CD4-positive, CD25-positive, alpha-beta regulatory T cell (primary cell): ENCODE measurements at regions not wholly inside any gene's neighbourhood (a gene's known extent, or its start where the extent isn't known, plus 50 kb on each side); places are given as distances from the start of the nearest gene placed in this dataset.

Experiments used
- ATAC-seq, 2 donors: fragments of 150-1000 bp; cut with Tn5 transposase; one replicate each; pipeline ENCODE4 v1.10.0; 2021; ENCODE audit warnings: low read depth in 2 of 2, moderate number of reproducible peaks in 2 of 2, moderate library complexity in 1 of 2
- DNase-seq, 3 donors: peaks; one replicate each; pipeline versions ENCODE4 v3.0.0 to v3.0.0-alpha.2; 2012 to 2022; ENCODE audit warnings: mixed read lengths in 1 of 3
- H3K27ac ChIP-seq: one replicate; pipeline ENCODE4 v1.7.0; 2013; ENCODE audit warnings: mild to moderate bottlenecking, low read length; ENCODE audit not compliant: insufficient read depth, poor library complexity, severe bottlenecking
- H3K27me3 ChIP-seq: one replicate; pipeline ENCODE4 v1.7.0; 2013; ENCODE audit warnings: low read length; ENCODE audit not compliant: control insufficient read depth, insufficient read depth
- H3K36me3 ChIP-seq: one replicate; pipeline ENCODE4 v1.7.0; 2013; ENCODE audit warnings: mild to moderate bottlenecking, low read length, moderate library complexity; ENCODE audit not compliant: control insufficient read depth, insufficient read depth
- H3K4me1 ChIP-seq: 2 replicates; pipeline ENCODE4 v1.7.0; 2013; ENCODE audit warnings: mild to moderate bottlenecking, low read length; ENCODE audit not compliant: insufficient read depth, control insufficient read depth, poor library complexity, severe bottlenecking
- H3K4me3 ChIP-seq: one replicate; pipeline ENCODE4 v1.7.0; 2013; ENCODE audit warnings: low read depth, mild to moderate bottlenecking, low read length, moderate library complexity
- H3K9me3 ChIP-seq, 2 experiments: 1 replicate in 1 of 2; 2 replicates in 1 of 2; pipeline ENCODE4 v1.7.0; 2013; ENCODE audit warnings: low read length in 2 of 2, mild to moderate bottlenecking in 1 of 2, moderate library complexity in 1 of 2; ENCODE audit not compliant: control insufficient read depth in 2 of 2
- H3K27ac Mint-ChIP-seq, 3 donors: one replicate each; pipeline ENCODE4 v1.8.0; 2020 to 2022; ENCODE audit warnings: mild to moderate bottlenecking in 3 of 3, mixed read lengths in 3 of 3, moderate library complexity in 2 of 3
- H3K27me3 Mint-ChIP-seq: one replicate; pipeline ENCODE4 v1.8.0; 2022; ENCODE audit warnings: mild to moderate bottlenecking, mixed read lengths
- H3K36me3 Mint-ChIP-seq: one replicate; pipeline ENCODE4 v1.8.0; 2020; ENCODE audit warnings: mixed read lengths
- H3K4me1 Mint-ChIP-seq, 4 donors: one replicate each; pipeline ENCODE4 v1.8.0; 2020 to 2022; ENCODE audit warnings: mixed read lengths in 4 of 4, mild to moderate bottlenecking in 1 of 4
- H3K4me3 Mint-ChIP-seq, 4 donors: one replicate each; pipeline ENCODE4 v1.8.0; 2020 to 2022; ENCODE audit warnings: mild to moderate bottlenecking in 4 of 4, mixed read lengths in 4 of 4, moderate library complexity in 3 of 4
- H3K9me3 Mint-ChIP-seq, 7 donors: one replicate each; pipeline ENCODE4 v1.8.0; 2020 to 2022; ENCODE audit warnings: mixed read lengths in 7 of 7, mild to moderate bottlenecking in 3 of 7, moderate library complexity in 2 of 7

- Histone ChIP-seq H3K4me1 (no peaks in the 10 kb centered on the region), H3K9me3 (no peaks in the 10 kb centered on the region), H3K36me3 (no peaks in the 10 kb centered on the region), H3K27me3 (no peaks in the 10 kb centered on the region), H3K4me3 (no peak overlapping the region), H3K27ac (no peak overlapping the region)
- Mint-ChIP-seq H3K27ac (no peak overlapping the region), H3K27me3 (no peaks in the 10 kb centered on the region), H3K36me3 (no peaks in the 10 kb centered on the region), H3K9me3 (peaks cover 0 to 3% (median 0%) of the 10 kb centered on the region in 7 donors), H3K4me3 (no peak overlapping the region), H3K4me1 (no peaks in the 10 kb centered on the region)
- ATAC-seq = no peak
- DNase-seq = no peak
Measured at GRCh38 chr2:120832296-120833070, 96.8 kb downstream of the GLI2 start.

- Histone ChIP-seq H3K4me3 (no peak overlapping the region), H3K27ac (no peak overlapping the region), H3K27me3 (no peaks in the 10 kb centered on the region), H3K36me3 (no peaks in the 10 kb centered on the region), H3K4me1 (no peaks in the 10 kb centered on the region), H3K9me3 (no peaks in the 10 kb centered on the region)
- no peak for DNase-seq
- H3K36me3 Mint-ChIP-seq = no peaks in the 10 kb centered on the region
- H3K27ac Mint-ChIP-seq = no peak overlapping the region
- no peak overlapping the region for H3K4me3 Mint-ChIP-seq
- no peak for ATAC-seq
- H3K27me3 Mint-ChIP-seq = no peaks in the 10 kb centered on the region
- no peaks in the 10 kb centered on the region for H3K4me1 Mint-ChIP-seq
- peaks cover 0 to 3% (median 0%) of the 10 kb centered on the region in 7 donors for H3K9me3 Mint-ChIP-seq
Measured at GRCh38 chr2:120833127-120833675, 97.5 kb downstream of the GLI2 start.

- H3K27me3 Mint-ChIP-seq = no peaks in the 10 kb centered on the region
- no peaks in the 10 kb centered on the region for H3K4me1 Mint-ChIP-seq
- no peak overlapping the region for H3K4me3 Mint-ChIP-seq
- Histone ChIP-seq H3K27ac (no peak overlapping the region), H3K4me1 (no peaks in the 10 kb centered on the region), H3K4me3 (no peak overlapping the region), H3K27me3 (peaks cover 3% of the 10 kb centered on the region), H3K9me3 (no peaks in the 10 kb centered on the region), H3K36me3 (no peaks in the 10 kb centered on the region)
- peaks cover 0 to 3% (median 0%) of the 10 kb centered on the region in 7 donors for H3K9me3 Mint-ChIP-seq
- no peak overlapping the region for H3K27ac Mint-ChIP-seq
- DNase-seq = no peak
- ATAC-seq = no peak
- H3K36me3 Mint-ChIP-seq = no peaks in the 10 kb centered on the region
Measured at GRCh38 chr2:120834206-120834605, 98.5 kb downstream of the GLI2 start.

- Histone ChIP-seq H3K4me1 (no peaks in the 10 kb centered on the region), H3K9me3 (no peaks in the 10 kb centered on the region), H3K27me3 (peaks cover 3% of the 10 kb centered on the region), H3K27ac (no peak overlapping the region), H3K4me3 (no peak overlapping the region), H3K36me3 (no peaks in the 10 kb centered on the region)
- H3K36me3 Mint-ChIP-seq = no peaks in the 10 kb centered on the region
- ATAC-seq (no peak), DNase-seq (no peak)
- H3K9me3 Mint-ChIP-seq = peaks cover 0 to 3% (median 0%) of the 10 kb centered on the region in 7 donors
- no peaks in the 10 kb centered on the region for H3K27me3 Mint-ChIP-seq
- no peak overlapping the region for H3K4me3 Mint-ChIP-seq
- no peaks in the 10 kb centered on the region for H3K4me1 Mint-ChIP-seq
- no peak overlapping the region for H3K27ac Mint-ChIP-seq
Measured at GRCh38 chr2:120836281-120836680, 100.6 kb downstream of the GLI2 start.

GRCh38 chr2:120840795-120841487, 105.3 kb downstream of the GLI2 start:
- Mint-ChIP-seq H3K27me3 (peaks cover 4% of the 10 kb centered on the region), H3K4me1 (no peaks in the 10 kb centered on the region), H3K9me3 (peaks cover 0 to 3% (median 0%) of the 10 kb centered on the region in 7 donors), H3K36me3 (no peaks in the 10 kb centered on the region), H3K4me3 (no peak overlapping the region), H3K27ac (no peak overlapping the region)
- Histone ChIP-seq H3K9me3 (no peaks in the 10 kb centered on the region), H3K27me3 (peaks cover 3% of the 10 kb centered on the region), H3K36me3 (no peaks in the 10 kb centered on the region), H3K4me1 (no peaks in the 10 kb centered on the region), H3K27ac (no peak overlapping the region), H3K4me3 (no peak overlapping the region)
- DNase-seq = no peak
- no peak for ATAC-seq

- Histone ChIP-seq H3K9me3 (no peaks in the 10 kb centered on the region), H3K27ac (no peak overlapping the region), H3K4me3 (no peak overlapping the region), H3K4me1 (no peaks in the 10 kb centered on the region), H3K36me3 (no peaks in the 10 kb centered on the region), H3K27me3 (peaks cover 3% of the 10 kb centered on the region)
- peaks cover 0 to 3% (median 0%) of the 10 kb centered on the region in 7 donors for H3K9me3 Mint-ChIP-seq
- no peaks in the 10 kb centered on the region for H3K4me1 Mint-ChIP-seq
- DNase-seq (no peak), ATAC-seq (no peak)
- H3K36me3 Mint-ChIP-seq = no peaks in the 10 kb centered on the region
- H3K27me3 Mint-ChIP-seq = peaks cover 4% of the 10 kb centered on the region
- H3K4me3 Mint-ChIP-seq = no peak overlapping the region
- H3K27ac Mint-ChIP-seq = no peak overlapping the region
Measured at GRCh38 chr2:120842456-120843439, 107.1 kb downstream of the GLI2 start.

GRCh38 chr2:120844070-120844738, 108.5 kb downstream of the GLI2 start:
- no peak overlapping the region for H3K27ac Mint-ChIP-seq
- no peaks in the 10 kb centered on the region for H3K36me3 Mint-ChIP-seq
- H3K27me3 ChIP-seq = no peaks in the 10 kb centered on the region
- peaks cover 0 to 5% (median 1%) of the 10 kb centered on the region in 7 donors for H3K9me3 Mint-ChIP-seq
- peaks cover 4% of the 10 kb centered on the region for H3K27me3 Mint-ChIP-seq
- DNase-seq = no peak
- no peak overlapping the region for H3K4me3 ChIP-seq
- H3K9me3 ChIP-seq = no peaks in the 10 kb centered on the region
- H3K36me3 ChIP-seq = no peaks in the 10 kb centered on the region
- H3K4me3 Mint-ChIP-seq = no peak overlapping the region
- H3K4me1 ChIP-seq = no peaks in the 10 kb centered on the region
- no peak for ATAC-seq
- H3K27ac ChIP-seq = no peak overlapping the region
- no peaks in the 10 kb centered on the region for H3K4me1 Mint-ChIP-seq
